ENCODE measurements at regions not wholly inside any gene's neighbourhood (a gene's known extent, or its start where the extent isn't known, plus 50 kb on each side); places are given as distances from the start of the nearest gene placed in this dataset.

DNA sequence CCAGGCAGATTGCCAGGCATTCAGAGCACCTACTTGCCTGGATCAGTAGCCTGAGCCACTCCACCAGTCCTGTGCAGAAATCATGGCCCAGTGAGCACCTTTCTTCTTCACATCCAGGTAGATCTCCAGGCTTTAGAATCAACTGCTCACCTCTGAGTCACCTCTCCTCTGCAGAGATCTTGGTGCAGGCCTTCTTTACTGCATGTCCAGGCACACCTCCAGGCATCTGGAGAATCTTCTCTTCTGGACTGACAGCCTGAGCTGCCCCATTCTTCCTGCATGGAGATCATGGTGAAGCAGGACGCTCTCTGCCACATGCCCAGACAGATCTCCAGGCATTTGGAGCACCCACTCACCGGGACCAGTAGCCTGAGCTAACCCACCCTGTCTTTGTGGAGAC is 894.5 kb upstream of the MBL2 start:
- TF ChIP-seq, protein P1, sequence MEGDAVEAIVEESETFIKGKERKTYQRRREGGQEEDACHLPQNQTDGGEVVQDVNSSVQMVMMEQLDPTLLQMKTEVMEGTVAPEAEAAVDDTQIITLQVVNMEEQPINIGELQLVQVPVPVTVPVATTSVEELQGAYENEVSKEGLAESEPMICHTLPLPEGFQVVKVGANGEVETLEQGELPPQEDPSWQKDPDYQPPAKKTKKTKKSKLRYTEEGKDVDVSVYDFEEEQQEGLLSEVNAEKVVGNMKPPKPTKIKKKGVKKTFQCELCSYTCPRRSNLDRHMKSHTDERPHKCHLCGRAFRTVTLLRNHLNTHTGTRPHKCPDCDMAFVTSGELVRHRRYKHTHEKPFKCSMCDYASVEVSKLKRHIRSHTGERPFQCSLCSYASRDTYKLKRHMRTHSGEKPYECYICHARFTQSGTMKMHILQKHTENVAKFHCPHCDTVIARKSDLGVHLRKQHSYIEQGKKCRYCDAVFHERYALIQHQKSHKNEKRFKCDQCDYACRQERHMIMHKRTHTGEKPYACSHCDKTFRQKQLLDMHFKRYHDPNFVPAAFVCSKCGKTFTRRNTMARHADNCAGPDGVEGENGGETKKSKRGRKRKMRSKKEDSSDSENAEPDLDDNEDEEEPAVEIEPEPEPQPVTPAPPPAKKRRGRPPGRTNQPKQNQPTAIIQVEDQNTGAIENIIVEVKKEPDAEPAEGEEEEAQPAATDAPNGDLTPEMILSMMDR (IDR thresholded peaks at IDR 0.05): no peak
- TF ChIP-seq POLR2A (IDR thresholded peaks at IDR 0.05): no peak

Measured in thyroid gland (tissue), 4 donors.